ENCODE measurements at regions not wholly inside any gene's neighbourhood (a gene's known extent, or its start where the extent isn't known, plus 50 kb on each side); places are given as distances from the start of the nearest gene placed in this dataset.
"Not testable (repeated sequence)": the region's sequence is repeated elsewhere in the genome, so short reads cannot be mapped to it uniquely, and the experiment has no call there.

DNA sequence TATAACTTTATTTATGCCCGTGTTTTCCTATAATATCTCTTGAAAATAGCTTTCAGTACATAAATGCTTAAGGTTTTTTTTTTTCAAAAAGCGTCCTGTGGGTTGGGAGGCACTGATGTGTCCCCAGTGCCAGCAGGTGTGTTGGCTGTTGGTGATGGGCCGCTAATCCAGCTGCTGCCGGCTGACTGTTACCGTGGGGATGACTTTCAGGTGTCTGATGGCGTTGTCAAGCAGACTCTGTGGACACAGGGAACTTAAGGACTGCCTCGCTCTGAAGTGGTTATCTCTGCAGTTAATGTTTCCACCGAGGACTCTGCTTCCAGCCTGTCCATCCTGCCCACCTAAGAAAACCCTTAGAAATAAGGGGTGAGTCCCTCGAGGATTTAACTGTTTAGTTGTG is 94.5 kb downstream of the ANKRD10 start:
- no peak for TF ChIP-seq CTCF (IDR thresholded peaks at IDR 0.05)
- H3K4me1 ChIP-seq (ENCODE audit: control insufficient read depth in 1 of 2, insufficient read depth in 1 of 2, low read depth in 1 of 2, low read length in 1 of 2): no peaks in the 10 kb centered on the region
- H3K36me3 ChIP-seq: no peaks in the 10 kb centered on the region
- H3K9me3 ChIP-seq: no peaks in the 10 kb centered on the region
- peaks cover 17% of the 10 kb centered on the region for H3K27me3 ChIP-seq
- no peak overlapping the region for H3K27ac ChIP-seq
- no peak overlapping the region for H3K4me3 ChIP-seq (ENCODE audit: low read depth in 1 of 2, low read length in 1 of 2)

- peaks cover 21% of the 10 kb centered on the region for H3K27me3 ChIP-seq
- not testable (repeated sequence) for H3K36me3 ChIP-seq; H3K4me1 ChIP-seq (ENCODE audit: control insufficient read depth in 1 of 2, insufficient read depth in 1 of 2, low read depth in 1 of 2, low read length in 1 of 2); H3K9me3 ChIP-seq; H3K27ac ChIP-seq; H3K4me3 ChIP-seq (ENCODE audit: low read depth in 1 of 2, low read length in 1 of 2)
Measured at GRCh38 chr13:110821837-110822668, 92.8 kb downstream of the ANKRD10 start.

GRCh38 chr13:110822669-110822945 is 92.3 kb downstream of the ANKRD10 start:
- Histone ChIP-seq H3K4me3 (ENCODE audit: low read depth in 1 of 2, low read length in 1 of 2) (no peak overlapping the region), H3K4me1 (ENCODE audit: control insufficient read depth in 1 of 2, insufficient read depth in 1 of 2, low read depth in 1 of 2, low read length in 1 of 2) (no peaks in the 10 kb centered on the region), H3K27ac (no peak overlapping the region), H3K27me3 (peaks cover 21% of the 10 kb centered on the region), H3K36me3 (no peaks in the 10 kb centered on the region), H3K9me3 (no peaks in the 10 kb centered on the region)
- TF ChIP-seq CTCF (IDR thresholded peaks at IDR 0.05): no peak

DNA sequence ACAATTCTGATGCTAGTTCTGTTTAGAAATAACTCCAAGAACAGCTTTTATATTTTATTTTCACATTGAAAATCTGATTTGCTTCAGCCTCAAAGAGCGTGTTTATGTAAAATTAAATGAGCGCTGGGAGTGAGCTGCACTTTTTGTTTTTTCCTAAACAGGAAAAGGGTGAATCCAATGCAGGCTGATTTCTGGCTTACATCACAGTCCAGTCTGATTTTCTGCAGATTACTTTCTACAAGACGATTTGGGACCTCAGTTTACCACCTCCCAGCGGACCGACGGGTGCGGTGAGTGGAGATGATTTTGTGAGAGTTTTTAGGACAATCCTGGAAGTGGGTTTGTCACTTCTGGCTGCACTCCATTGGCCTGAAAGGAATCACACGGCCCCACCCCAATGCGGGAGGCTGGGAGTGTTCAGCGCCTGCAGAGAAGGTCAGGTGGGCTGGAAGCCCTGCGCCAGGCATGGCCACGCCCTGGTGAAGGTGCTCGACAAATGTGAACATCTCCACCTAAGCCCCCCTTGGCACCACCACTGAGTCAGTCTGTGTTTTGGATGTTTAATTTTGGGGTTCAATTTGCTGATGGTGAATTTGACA is 90.1 kb downstream of the ANKRD10 start:
- Histone ChIP-seq H3K27ac (no peak overlapping the region), H3K36me3 (no peaks in the 10 kb centered on the region), H3K4me1 (ENCODE audit: control insufficient read depth in 1 of 2, insufficient read depth in 1 of 2, low read depth in 1 of 2, low read length in 1 of 2) (no peaks in the 10 kb centered on the region), H3K27me3 (peaks cover 17% of the 10 kb centered on the region), H3K4me3 (ENCODE audit: low read depth in 1 of 2, low read length in 1 of 2) (no peak overlapping the region), H3K9me3 (no peaks in the 10 kb centered on the region)
- TF ChIP-seq CTCF (IDR thresholded peaks at IDR 0.05): no peak

DNA sequence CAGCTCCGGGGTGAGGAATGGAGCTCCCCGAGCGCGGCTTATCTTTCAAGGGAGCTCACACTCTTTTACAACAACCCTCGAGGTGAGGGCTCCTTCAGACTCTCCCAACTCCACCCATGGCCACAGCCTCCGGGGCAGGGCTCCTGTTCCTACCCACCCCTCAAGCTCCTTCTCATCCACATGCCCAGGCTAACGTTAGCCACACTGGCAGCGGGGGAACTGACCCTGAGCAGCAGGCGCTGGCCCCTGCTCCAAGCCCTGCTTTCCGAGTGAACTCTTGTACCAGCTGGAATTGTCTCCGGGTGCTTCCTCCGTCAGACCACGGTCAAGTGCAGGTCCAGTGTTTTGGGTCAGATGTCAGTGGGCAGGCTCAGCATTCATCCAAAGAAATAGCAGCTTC is 89.4 kb downstream of the ANKRD10 start:
- TF ChIP-seq CTCF (IDR thresholded peaks at IDR 0.05): no peak

DNA sequence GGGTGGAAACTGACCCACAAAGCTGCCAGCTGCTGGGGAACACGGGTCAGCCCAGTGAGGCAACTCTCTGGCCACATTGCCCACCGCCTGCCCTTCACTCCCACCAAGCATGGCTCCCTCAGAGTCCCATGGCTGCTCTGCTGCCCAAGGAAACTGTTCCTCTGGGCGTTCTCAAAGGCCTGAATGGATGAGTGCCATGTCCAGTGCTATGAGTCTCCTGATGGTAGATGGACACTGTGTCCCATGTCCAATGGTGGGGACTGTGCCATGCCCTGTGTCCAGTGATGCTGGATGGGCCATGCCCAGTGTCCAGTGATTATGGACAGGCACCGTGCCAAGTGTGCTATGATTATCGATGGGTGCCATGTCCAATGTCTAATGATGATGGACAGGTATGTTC is 88.8 kb downstream of the ANKRD10 start:
- Histone ChIP-seq H3K4me1 (ENCODE audit: control insufficient read depth in 1 of 2, insufficient read depth in 1 of 2, low read depth in 1 of 2, low read length in 1 of 2) (no peaks in the 10 kb centered on the region), H3K27me3 (peaks cover 7% of the 10 kb centered on the region), H3K9me3 (no peaks in the 10 kb centered on the region), H3K4me3 (ENCODE audit: low read depth in 1 of 2, low read length in 1 of 2) (no peak overlapping the region), H3K27ac (no peak overlapping the region), H3K36me3 (no peaks in the 10 kb centered on the region)
- TF ChIP-seq CTCF (IDR thresholded peaks at IDR 0.05): no peak

More for the DNA sequence above, 89.4 kb downstream of the ANKRD10 start:
- Histone ChIP-seq H3K9me3 (no peaks in the 10 kb centered on the region), H3K36me3 (no peaks in the 10 kb centered on the region), H3K27ac (no peak overlapping the region), H3K4me1 (ENCODE audit: control insufficient read depth in 1 of 2, insufficient read depth in 1 of 2, low read depth in 1 of 2, low read length in 1 of 2) (no peaks in the 10 kb centered on the region), H3K4me3 (ENCODE audit: low read depth in 1 of 2, low read length in 1 of 2) (no peak overlapping the region), H3K27me3 (peaks cover 10% of the 10 kb centered on the region)

Measured in neutrophil (primary cell).